Rectal smooth muscle tissue (tissue), 1 donor: ENCODE measurements at regions not wholly inside any gene's neighbourhood (a gene's known extent, or its start where the extent isn't known, plus 50 kb on each side); places are given as distances from the start of the nearest gene placed in this dataset.

ENCODE experiments used
- H3K27ac ChIP-seq: one replicate; pipeline ENCODE4 v1.7.0; 2013; ENCODE audit warnings: low read depth, low read length, inconsistent platforms
- H3K27me3 ChIP-seq: one replicate; pipeline ENCODE4 v1.7.0; 2013; ENCODE audit warnings: low read length; ENCODE audit not compliant: control insufficient read depth, insufficient read depth
- H3K36me3 ChIP-seq: one replicate; pipeline ENCODE4 v1.7.0; 2013; ENCODE audit warnings: low read length; ENCODE audit not compliant: control insufficient read depth, insufficient read depth
- H3K4me1 ChIP-seq: one replicate; pipeline ENCODE4 v1.7.0; 2013; ENCODE audit warnings: low read length; ENCODE audit not compliant: control insufficient read depth, insufficient read depth
- H3K4me3 ChIP-seq: one replicate; pipeline ENCODE4 v1.7.0; 2013; ENCODE audit warnings: low read length
- H3K9ac ChIP-seq: one replicate; pipeline ENCODE4 v1.7.0; 2013; ENCODE audit warnings: low read length

GRCh38 chr2:175580652-175581051, 399.1 kb upstream of the ATP5MC3 start:
- H3K9ac ChIP-seq: no peak overlapping the region
- H3K4me1 ChIP-seq: no peaks in the 10 kb centered on the region
- no peak overlapping the region for H3K4me3 ChIP-seq
- H3K27me3 ChIP-seq: no peaks in the 10 kb centered on the region
- H3K36me3 ChIP-seq: no peaks in the 10 kb centered on the region
- H3K27ac ChIP-seq: no peak overlapping the region

DNA sequence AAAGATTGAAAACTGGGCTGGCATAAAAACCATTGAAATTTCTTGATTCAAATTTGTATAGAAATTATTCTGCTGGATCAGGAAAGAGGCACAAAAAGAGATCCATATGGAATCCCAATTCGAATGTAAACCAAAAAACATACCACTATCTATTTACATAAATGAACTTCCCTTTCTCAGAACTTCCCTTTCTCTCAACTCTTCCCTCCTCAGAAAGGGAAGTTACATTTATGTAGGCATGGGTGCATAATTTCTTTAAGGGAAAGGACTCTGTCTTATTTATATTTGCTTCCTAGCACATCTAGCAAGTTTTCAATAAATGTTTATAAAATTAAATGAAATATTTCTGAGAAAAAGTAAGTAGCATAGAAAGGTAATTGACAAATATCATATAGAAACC, 398.1 kb upstream of the ATP5MC3 start:
- H3K36me3 ChIP-seq: no peaks in the 10 kb centered on the region
- H3K27ac ChIP-seq: no peak overlapping the region
- H3K9ac ChIP-seq: no peak overlapping the region
- H3K27me3 ChIP-seq: no peaks in the 10 kb centered on the region
- H3K4me3 ChIP-seq: no peak overlapping the region
- no peaks in the 10 kb centered on the region for H3K4me1 ChIP-seq

- no peak overlapping the region for H3K4me3 ChIP-seq
- H3K4me1 ChIP-seq: no peaks in the 10 kb centered on the region
- H3K27ac ChIP-seq: no peak overlapping the region
- H3K9ac ChIP-seq: no peak overlapping the region
- H3K36me3 ChIP-seq: no peaks in the 10 kb centered on the region
- no peaks in the 10 kb centered on the region for H3K27me3 ChIP-seq
Observed at GRCh38 chr2:175577368-175577970, 396.0 kb upstream of the ATP5MC3 start.

DNA sequence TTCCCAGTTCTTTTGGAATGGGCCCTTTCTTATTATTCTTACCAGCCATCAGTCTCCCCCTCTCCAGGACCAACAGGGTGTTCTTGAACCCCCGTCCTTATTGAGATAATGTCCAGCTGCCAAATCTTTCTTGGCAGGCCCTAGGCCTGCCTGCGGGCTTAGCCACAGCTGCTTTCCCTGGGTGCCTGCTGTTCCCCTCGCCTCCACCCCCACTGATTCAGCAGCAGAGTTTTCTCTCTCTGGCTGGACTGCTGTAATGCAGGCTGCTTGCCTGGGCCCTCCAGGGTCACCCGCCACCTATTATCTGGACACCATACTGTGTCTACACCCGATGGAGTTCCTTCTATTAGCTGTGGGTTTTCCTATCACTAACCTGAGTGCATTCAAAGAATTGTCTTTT, 395.4 kb upstream of the ATP5MC3 start:
- Histone ChIP-seq H3K4me3 (no peak overlapping the region), H3K9ac (no peak overlapping the region), H3K27ac (no peak overlapping the region)

DNA sequence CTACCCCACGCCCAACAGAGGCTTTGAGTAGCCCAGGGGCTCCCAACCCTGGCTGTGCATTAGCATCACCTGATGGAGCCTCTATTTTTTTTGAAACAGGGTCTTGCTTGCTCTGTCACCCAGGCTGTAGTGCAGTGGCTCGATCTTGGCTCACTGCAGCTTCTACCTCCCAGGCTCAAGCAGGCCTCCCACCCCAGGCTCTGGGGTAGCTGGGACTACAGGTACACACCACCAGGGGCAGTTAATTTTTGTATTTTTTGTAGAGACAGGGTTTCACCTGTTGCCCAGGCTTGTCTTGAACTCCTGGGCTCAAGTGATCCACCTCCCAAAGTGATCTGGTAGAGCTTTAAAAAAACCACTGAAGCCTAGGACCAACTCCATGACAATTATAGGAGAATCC, 394.8 kb upstream of the ATP5MC3 start:
- Histone ChIP-seq H3K4me1 (no peaks in the 10 kb centered on the region), H3K27me3 (no peaks in the 10 kb centered on the region), H3K27ac (no peak overlapping the region), H3K4me3 (no peak overlapping the region), H3K9ac (no peak overlapping the region), H3K36me3 (no peaks in the 10 kb centered on the region)

More for the DNA sequence above, 395.4 kb upstream of the ATP5MC3 start:
- no peaks in the 10 kb centered on the region for H3K27me3 ChIP-seq
- H3K36me3 ChIP-seq: no peaks in the 10 kb centered on the region
- no peaks in the 10 kb centered on the region for H3K4me1 ChIP-seq

DNA sequence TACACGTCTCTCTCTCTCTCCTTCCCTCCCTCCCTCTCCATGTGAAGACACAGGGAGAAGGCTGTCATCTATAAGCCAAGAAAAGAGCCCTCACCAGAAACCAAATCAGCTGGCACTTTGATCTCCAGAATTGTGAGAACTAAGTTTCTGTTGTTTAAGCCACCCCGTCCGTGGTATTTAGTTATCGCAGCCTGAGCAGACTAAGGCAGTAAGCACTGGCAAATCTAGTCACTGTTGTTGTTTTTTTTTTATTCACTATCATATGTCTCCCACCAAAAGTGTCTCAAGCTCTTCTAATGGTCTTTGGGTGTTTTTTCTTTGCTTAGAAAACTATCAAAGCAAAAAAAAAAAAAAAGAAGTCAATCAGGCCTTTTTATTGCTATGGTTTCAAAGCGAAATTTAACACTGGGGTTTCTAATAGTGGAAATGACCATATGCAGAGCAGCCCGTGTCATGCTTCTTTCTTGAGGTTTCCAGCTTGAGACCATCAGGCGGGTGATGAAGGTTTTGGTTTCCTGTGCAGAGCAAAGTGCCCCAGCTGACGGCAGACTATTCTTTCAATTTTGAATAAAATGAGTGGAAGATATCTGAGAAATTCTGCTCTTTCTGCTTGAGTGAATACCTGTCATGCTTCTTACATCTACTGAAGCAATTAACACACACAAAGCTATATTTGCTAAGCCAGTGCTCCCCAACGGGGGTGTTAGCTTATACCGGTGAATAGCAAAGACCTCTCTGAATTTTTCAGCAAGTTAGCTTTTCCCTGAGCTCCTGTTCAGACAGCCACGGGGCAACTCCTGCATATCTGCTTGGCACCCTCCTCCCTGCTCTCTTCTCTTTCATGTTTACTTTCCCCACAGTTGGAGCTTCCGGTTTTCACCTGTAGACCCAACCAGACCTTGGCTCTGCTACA, 394.1 kb upstream of the ATP5MC3 start:
- Histone ChIP-seq H3K27ac (no peak overlapping the region), H3K4me3 (no peak overlapping the region), H3K27me3 (no peaks in the 10 kb centered on the region), H3K4me1 (no peaks in the 10 kb centered on the region), H3K36me3 (no peaks in the 10 kb centered on the region), H3K9ac (no peak overlapping the region)

- Histone ChIP-seq H3K36me3 (no peaks in the 10 kb centered on the region), H3K27ac (no peak overlapping the region), H3K4me3 (no peak overlapping the region), H3K9ac (no peak overlapping the region), H3K4me1 (no peaks in the 10 kb centered on the region), H3K27me3 (no peaks in the 10 kb centered on the region)
Observed at GRCh38 chr2:175574069-175574468, 392.6 kb upstream of the ATP5MC3 start.

GRCh38 chr2:175571078-175571653, 389.7 kb upstream of the ATP5MC3 start:
- Histone ChIP-seq H3K9ac (no peak overlapping the region), H3K4me1 (no peaks in the 10 kb centered on the region)

DNA sequence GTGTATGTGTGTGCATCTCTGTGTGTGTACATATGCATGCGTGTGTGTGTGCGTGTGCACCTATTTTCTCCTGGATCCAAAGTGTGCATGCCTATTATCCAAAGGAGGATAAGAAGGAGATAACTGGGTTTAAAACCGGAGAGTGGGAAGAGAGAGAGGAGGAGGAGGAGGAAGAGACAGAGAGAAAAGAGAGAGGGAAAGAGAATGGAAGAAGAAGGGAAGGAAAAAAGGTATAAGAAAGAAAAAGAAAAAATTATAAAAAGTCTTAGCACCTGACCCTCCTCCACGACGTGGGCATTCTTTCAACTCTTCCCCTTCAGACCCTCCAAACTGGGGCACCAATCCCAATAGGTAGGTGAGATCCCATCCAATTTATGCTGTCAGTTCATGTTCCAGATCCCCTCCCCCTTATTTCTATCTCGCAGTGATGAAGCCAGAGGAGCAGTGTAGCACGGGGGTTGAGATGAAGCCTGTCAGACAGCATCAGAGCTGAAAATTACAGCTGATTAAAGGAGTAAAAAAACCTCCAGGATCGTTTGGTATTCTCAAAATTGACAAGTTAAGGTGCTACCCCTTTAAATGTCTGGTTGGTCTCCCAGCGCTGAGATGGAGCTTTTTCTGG, 386.7 kb upstream of the ATP5MC3 start:
- Histone ChIP-seq H3K4me1 (no peaks in the 10 kb centered on the region), H3K27ac (no peak overlapping the region), H3K36me3 (no peaks in the 10 kb centered on the region), H3K9ac (no peak overlapping the region), H3K27me3 (no peaks in the 10 kb centered on the region), H3K4me3 (no peak overlapping the region)

More at GRCh38 chr2:175571078-175571653, 389.7 kb upstream of the ATP5MC3 start:
- H3K27me3 ChIP-seq: no peaks in the 10 kb centered on the region
- H3K27ac ChIP-seq: no peak overlapping the region
- H3K4me3 ChIP-seq: no peak overlapping the region
- H3K36me3 ChIP-seq: no peaks in the 10 kb centered on the region

DNA sequence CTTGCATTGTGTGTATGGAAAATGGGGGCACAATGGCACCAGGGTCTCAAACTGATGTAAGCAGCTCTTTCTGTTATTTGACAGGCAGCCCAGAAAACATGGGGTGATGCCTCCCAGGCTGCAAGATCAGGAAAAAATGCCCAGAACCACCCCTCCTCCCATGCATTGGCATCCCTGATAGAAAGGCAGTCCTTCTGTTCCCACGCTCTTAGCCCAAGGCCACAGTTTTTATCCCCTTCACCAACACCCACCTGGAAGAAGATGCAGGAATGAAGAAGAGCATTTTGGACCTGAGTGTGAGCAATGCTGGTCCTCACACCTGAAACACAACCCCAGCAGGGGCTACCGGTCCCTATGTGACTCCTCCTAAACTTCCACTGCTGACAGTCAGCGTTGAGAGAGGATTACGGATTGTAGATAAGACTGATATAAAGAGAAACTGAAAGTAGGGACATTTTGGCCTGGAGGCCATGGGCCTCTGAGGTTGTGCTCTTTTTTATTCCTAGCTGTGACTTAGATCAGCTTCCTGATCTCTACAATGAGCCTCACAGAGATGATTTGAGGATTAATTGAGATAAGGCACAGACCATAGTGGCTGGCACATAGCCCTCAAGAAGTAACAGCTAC, 386.0 kb upstream of the ATP5MC3 start:
- H3K27me3 ChIP-seq: no peaks in the 10 kb centered on the region
- H3K4me1 ChIP-seq: no peaks in the 10 kb centered on the region
- no peaks in the 10 kb centered on the region for H3K36me3 ChIP-seq
- no peak overlapping the region for H3K27ac ChIP-seq
- H3K4me3 ChIP-seq: no peak overlapping the region
- H3K9ac ChIP-seq: no peak overlapping the region

- H3K4me1 ChIP-seq: no peaks in the 10 kb centered on the region
Observed at GRCh38 chr2:175560521-175561169, 379.1 kb upstream of the ATP5MC3 start.

DNA sequence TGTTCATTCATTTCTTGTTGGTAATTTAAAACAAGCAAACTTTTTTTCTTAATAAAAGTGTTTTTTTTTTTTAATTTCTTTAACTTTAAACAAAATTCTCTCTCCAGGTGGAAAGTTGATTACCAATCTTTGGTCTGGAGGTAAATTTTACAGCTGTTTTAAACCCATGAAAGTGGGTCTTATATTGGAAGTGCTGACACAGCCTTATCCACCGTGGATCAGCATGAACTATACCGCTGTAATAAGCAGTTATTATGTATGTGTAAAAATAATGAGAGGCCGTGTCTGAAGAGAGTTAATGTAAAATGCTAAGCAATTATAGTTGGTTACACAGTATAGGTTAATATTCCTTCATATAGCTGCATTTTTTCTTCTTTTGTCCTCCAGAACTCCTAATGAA, 378.1 kb upstream of the ATP5MC3 start:
- H3K36me3 ChIP-seq: no peaks in the 10 kb centered on the region
- H3K27ac ChIP-seq: no peak overlapping the region
- H3K9ac ChIP-seq: no peak overlapping the region
- no peaks in the 10 kb centered on the region for H3K4me1 ChIP-seq
- H3K4me3 ChIP-seq: no peak overlapping the region
- H3K27me3 ChIP-seq: no peaks in the 10 kb centered on the region

More at GRCh38 chr2:175560521-175561169, 379.1 kb upstream of the ATP5MC3 start:
- H3K27ac ChIP-seq: no peak overlapping the region
- H3K27me3 ChIP-seq: no peaks in the 10 kb centered on the region
- H3K4me3 ChIP-seq: no peak overlapping the region
- H3K36me3 ChIP-seq: no peaks in the 10 kb centered on the region
- no peak overlapping the region for H3K9ac ChIP-seq
